Right cardiac atrium (tissue), 5 donors: ENCODE measurements at regions not wholly inside any gene's neighbourhood (a gene's known extent, or its start where the extent isn't known, plus 50 kb on each side); places are given as distances from the start of the nearest gene placed in this dataset.
"Not testable (repeated sequence)": the region's sequence is repeated elsewhere in the genome, so short reads cannot be mapped to it uniquely, and the experiment has no call there.

Experiments
- ATAC-seq, 2 donors: fragments of 200-7000 bp; cut with Tn5 transposase; one replicate each; pipeline versions ENCODE4 v1.8.0 to v1.9.1; 2020; ENCODE audit warnings: moderate library complexity in 2 of 2, mild to moderate bottlenecking in 1 of 2
- DNase-seq, 3 donors: peaks; one replicate each; pipeline ENCODE4 v3.0.0-alpha.2; 2020
- H3K27ac ChIP-seq: one replicate; pipeline ENCODE4 v1.5.1; 2013; ENCODE audit warnings: mild to moderate bottlenecking, low read length, control low read depth, moderate library complexity
- H3K27me3 ChIP-seq: one replicate; pipeline ENCODE4 v1.6.1; 2013; ENCODE audit not compliant: control insufficient read depth, insufficient read depth
- H3K4me1 ChIP-seq: one replicate; pipeline ENCODE4 v1.6.1; 2013; ENCODE audit warnings: low read length; ENCODE audit not compliant: control insufficient read depth, insufficient read depth
- H3K4me3 ChIP-seq: one replicate; pipeline ENCODE4 v1.5.1; 2013; ENCODE audit warnings: low read length, control low read depth
- H3K9me3 ChIP-seq: one replicate; pipeline ENCODE4 v1.6.1; 2013; ENCODE audit warnings: low read length; ENCODE audit not compliant: control insufficient read depth
- WGBS: extraction: QIAGEN DNeasy Blood & Tissue Kit; methylation state at CpG from one replicate; pipeline ENCODE4 v1.1.7; 2013; 5-methylcytosine and 5-hydroxymethylcytosine counted together
- intact Hi-C, 4 donors: fragments of 100-400 bp; cut with DNase I; formaldehyde crosslinking; loops; one replicate each; pipeline versions ENCODE4 v1.11.0 to v1.14.0; 2022 to 2023
- donor health status: healthy with polysubstance abuse.
- donor health status: DM: no; HTN: yes; CAD: no.
- donor health status: DM: no; HTN: no; CAD: no.
- donor health status: DM: no; HTN: yes; CAD: no; lungs with severe emphysema.
- donor health status: DM: yes; HTN: yes; CAD: no.

GRCh38 chr2:155895016-155895415, 437.5 kb downstream of the NR4A2 start:
- 11% methylated on average over 1 of the region's 1 CpG for WGBS

DNA sequence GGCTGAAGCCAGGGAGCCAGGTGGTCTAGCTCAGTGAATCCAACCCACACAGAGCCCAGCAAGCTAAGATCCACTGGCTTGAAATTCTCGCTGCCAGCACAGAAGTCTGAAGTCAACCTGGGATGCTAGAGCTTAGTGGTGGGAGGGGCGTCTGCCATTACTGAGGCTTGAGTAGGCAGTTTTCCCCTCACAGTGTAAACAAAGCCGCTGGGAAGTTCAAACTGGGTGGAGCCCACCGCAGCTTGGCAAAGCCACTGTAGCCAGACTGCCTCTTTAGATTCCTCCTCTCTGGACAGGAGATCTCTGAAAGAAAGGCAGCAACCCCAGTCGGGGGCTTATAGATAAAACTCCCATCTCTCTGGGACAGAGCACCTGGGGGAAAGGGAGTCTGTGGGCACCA, 452.1 kb downstream of the NR4A2 start:
- peak in 1 of 3 donors; percentile 15 for DNase-seq
- ATAC-seq, H3K27ac ChIP-seq, H3K4me3 ChIP-seq, intact Hi-C loops, H3K4me1 ChIP-seq, H3K27me3 ChIP-seq, H3K9me3 ChIP-seq: not testable (repeated sequence)
- WGBS, result 66% methylated on average over 5 of the region's 5 CpGs

More at GRCh38 chr2:155895016-155895415, 437.5 kb downstream of the NR4A2 start:
- Histone ChIP-seq H3K9me3 (no peaks in the 10 kb centered on the region), H3K4me3 (no peak overlapping the region), H3K27me3 (no peaks in the 10 kb centered on the region), H3K27ac (no peak overlapping the region), H3K4me1 (no peaks in the 10 kb centered on the region)
- DNase-seq, result no peak
- ATAC-seq, result no peak
- intact Hi-C loops, result no loop called here

DNA sequence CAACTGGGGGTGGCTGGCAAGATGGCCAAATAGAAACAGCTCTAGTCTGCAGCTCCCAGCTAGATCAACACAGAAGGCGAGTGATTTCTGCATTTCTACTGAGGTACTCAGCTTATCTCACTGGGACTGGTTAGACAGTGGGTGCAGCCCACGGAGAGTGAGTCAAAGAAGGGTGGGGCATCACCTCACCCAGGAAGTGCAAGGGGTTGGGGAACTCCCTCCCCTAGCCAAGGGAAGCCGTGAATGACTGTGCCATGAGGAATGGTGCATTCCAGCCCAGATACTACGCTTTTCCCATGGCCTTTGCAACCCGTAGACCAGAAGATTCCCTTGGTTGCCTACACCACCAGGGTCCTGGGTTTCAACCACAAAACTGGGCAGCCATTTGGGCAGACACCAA, 452.6 kb downstream of the NR4A2 start:
- ATAC-seq, intact Hi-C loops, H3K27me3 ChIP-seq, H3K4me1 ChIP-seq, H3K27ac ChIP-seq, H3K4me3 ChIP-seq, DNase-seq, H3K9me3 ChIP-seq: not testable (repeated sequence)
- 71% methylated on average over 5 of the region's 5 CpGs for WGBS

DNA sequence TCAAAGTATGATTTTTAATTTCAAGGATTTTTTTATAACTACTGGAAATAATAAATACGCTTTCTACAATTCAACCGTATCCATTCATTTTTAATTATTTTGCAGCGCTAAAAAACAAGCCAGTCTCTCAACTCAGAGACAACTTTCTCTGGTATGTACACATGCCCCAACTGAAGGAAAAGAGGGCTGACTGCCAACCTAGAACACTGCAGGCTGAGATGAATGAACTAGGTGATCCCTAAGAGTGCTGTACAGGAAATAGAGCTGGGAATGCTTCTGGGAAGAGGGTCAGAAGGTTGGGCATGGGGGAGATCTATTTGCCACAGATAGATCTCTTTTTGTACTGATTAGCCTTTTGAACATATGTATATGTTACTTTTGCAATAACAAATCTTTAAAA, 460.1 kb downstream of the NR4A2 start:
- ATAC-seq (no peak), DNase-seq (no peak)
- 90% methylated on average over 3 of the region's 3 CpGs for WGBS
- intact Hi-C loops, result no loop called here
- Histone ChIP-seq H3K4me3 (no peak overlapping the region), H3K27ac (no peak overlapping the region), H3K9me3 (no peaks in the 10 kb centered on the region), H3K4me1 (no peaks in the 10 kb centered on the region), H3K27me3 (no peaks in the 10 kb centered on the region)

DNA sequence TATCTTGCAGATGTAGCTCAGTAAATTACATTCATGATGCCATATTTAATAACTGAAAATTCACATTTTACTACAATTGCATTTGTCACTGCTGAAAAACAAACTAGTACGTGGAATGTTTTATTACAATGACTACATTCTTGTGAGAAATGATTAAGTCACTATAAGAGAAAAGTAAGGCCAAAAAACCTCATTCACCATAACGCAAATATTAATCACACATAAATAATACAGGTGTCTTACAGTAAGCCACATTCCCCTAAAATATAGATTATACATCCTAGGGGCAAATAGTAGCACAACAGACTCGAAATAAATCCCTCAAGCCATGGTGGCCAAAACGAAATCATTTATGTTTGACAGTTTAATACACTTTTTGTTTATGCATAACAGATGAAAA, 460.6 kb downstream of the NR4A2 start:
- intact Hi-C loops, result no loop called here
- 69% methylated on average over 4 of the region's 4 CpGs for WGBS
- H3K27ac ChIP-seq, result no peak overlapping the region
- no peak overlapping the region for H3K4me3 ChIP-seq
- H3K4me1 ChIP-seq, result no peaks in the 10 kb centered on the region
- DNase-seq (no peak), ATAC-seq (no peak)
- no peaks in the 10 kb centered on the region for H3K27me3 ChIP-seq
- no peaks in the 10 kb centered on the region for H3K9me3 ChIP-seq

DNA sequence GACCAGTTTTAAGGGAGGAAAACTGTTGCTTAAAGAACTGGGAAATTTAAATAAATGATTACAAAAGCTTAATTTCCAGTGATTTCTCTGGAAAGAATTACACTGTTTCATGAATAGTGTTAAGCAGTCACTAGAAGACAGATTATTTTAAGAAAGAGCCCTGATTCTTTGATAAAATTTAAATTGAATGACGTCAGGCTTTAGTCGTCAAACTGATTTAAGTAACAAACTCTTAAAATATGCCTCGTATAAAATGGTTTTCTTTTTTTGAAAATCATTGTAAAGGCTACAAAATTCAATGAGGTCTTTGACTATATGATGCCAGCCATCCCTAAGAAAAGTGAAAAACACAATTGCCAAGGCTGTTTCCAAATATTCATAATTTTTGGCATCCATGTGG, 465.0 kb downstream of the NR4A2 start:
- 54% methylated on average over 3 of the region's 3 CpGs for WGBS
- DNase-seq (no peak), ATAC-seq (no peak)
- no peaks in the 10 kb centered on the region for H3K27me3 ChIP-seq
- H3K4me3 ChIP-seq, result no peak overlapping the region
- no peak overlapping the region for H3K27ac ChIP-seq
- no peaks in the 10 kb centered on the region for H3K9me3 ChIP-seq
- intact Hi-C loops, result no loop called here
- no peaks in the 10 kb centered on the region for H3K4me1 ChIP-seq

DNA sequence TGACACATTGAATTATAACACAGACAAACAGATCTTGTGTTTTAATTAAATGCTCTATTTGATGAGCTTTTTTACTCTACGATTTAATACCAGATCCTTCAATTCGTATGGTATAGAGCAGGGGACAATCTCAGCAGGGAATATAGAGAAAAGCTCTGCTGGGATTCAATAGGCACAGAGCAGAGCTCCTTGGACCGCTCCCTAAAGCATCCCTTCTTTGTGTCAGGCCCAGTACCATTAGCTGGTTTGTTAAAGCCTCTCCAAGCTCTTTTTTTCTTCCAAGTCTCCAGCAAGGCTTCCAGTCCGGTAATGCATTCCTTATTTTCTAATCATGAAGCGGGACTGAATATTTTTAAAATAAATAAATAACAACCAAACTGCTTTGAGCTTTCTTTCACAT, 466.0 kb downstream of the NR4A2 start:
- Histone ChIP-seq H3K4me3 (no peak overlapping the region), H3K27ac (no peak overlapping the region), H3K27me3 (no peaks in the 10 kb centered on the region), H3K4me1 (no peaks in the 10 kb centered on the region), H3K9me3 (no peaks in the 10 kb centered on the region)
- intact Hi-C loops, result no loop called here
- no peak for DNase-seq
- no peak for ATAC-seq
- 78% methylated on average over 5 of the region's 5 CpGs for WGBS

DNA sequence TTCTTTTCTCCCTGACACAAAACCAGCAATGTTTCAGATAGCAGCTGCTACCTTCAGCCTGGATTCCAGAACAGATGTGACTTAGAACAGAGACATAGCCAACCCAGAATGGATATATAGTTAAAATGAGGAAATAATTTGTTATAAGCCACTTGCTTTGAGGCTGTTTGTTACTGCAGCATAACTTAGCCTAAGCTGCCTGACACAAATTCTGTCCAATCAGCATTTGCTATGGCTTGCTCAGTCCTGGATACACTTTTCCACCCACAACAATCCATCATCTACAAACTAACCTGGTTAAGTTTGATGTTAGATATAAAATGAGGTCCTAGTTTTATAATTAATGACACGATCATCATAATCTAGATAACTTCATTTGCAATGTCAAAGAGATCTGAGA, 480.4 kb downstream of the NR4A2 start:
- no peak for DNase-seq
- no peaks in the 10 kb centered on the region for H3K4me1 ChIP-seq
- intact Hi-C loops, result no loop called here
- no peak overlapping the region for H3K27ac ChIP-seq
- no peaks in the 10 kb centered on the region for H3K9me3 ChIP-seq
- ATAC-seq, result no peak
- WGBS, result 79% methylated on average over 1 of the region's 1 CpG
- H3K27me3 ChIP-seq, result no peaks in the 10 kb centered on the region
- H3K4me3 ChIP-seq, result no peak overlapping the region

DNA sequence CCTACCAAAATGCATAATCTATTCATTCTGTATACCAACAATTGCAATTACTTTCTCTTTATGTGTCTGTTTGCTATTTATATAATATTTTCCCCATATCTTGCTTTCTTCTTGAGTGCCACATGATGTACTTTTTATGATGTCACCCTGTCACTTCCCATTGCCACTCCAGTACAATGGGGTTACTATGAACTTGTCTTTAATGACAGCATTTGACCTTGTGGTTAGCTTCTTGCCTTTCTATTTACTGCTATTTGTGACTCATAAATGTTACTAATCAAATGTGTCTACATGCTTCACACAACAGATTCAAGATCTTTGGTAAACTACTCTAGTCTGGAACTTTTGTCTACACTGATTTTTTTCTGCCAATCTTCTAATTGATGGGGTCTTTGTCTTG, 486.3 kb downstream of the NR4A2 start:
- ATAC-seq (no peak), DNase-seq (no peak)
- Histone ChIP-seq H3K27me3 (no peaks in the 10 kb centered on the region), H3K4me1 (no peaks in the 10 kb centered on the region), H3K9me3 (no peaks in the 10 kb centered on the region), H3K27ac (no peak overlapping the region), H3K4me3 (no peak overlapping the region)
- intact Hi-C loops, result no loop called here

DNA sequence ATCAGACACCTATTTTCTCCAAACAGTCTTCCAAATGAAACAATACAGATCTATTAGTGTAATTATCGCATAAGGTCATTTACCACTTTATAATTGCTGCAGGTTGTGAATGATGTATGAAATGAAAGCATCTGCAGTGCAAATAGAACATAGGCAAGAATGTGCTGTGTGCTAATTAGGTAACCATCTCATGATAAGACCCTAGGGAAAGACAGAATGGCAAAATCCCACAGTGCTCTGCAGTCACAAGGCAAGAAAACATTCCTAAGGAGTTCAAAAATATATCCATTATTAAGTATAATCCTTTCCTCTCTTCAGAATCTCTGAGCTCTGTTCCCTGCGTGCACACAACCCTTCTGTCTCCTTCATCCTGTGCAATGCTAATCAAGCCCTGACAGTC, 488.1 kb downstream of the NR4A2 start:
- Histone ChIP-seq H3K9me3 (no peaks in the 10 kb centered on the region), H3K4me1 (no peaks in the 10 kb centered on the region), H3K27me3 (no peaks in the 10 kb centered on the region), H3K4me3 (no peak overlapping the region), H3K27ac (no peak overlapping the region)
- DNase-seq, result no peak
- 81% methylated on average over 2 of the region's 2 CpGs for WGBS
- intact Hi-C loops, result no loop called here
- ATAC-seq, result no peak

DNA sequence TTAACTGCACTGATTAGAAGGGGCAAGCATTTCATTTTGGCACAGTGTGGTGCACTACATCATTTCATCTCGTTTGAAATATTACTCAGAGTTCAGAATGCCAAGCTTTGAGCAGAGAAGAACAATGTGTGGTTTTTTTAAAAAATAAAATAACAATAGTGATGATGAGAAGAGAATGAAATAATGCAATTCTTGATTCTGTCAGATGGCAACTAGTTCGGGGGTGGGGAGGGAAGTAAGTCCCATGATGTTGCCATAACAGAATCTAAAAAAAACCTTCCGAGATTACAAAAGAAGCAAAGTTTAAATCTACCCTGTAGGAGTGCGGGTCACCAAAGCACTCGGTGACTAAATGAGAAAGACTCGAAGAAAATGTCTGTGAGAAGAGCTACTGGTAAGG, 490.4 kb downstream of the NR4A2 start:
- no peak for DNase-seq
- Histone ChIP-seq H3K9me3 (no peaks in the 10 kb centered on the region), H3K4me3 (no peak overlapping the region), H3K27ac (no peak overlapping the region), H3K27me3 (no peaks in the 10 kb centered on the region), H3K4me1 (no peaks in the 10 kb centered on the region)
- WGBS, result 41% methylated on average over 6 of the region's 6 CpGs
- intact Hi-C loops, result no loop called here
- no peak for ATAC-seq

- Histone ChIP-seq H3K27ac (no peak overlapping the region), H3K27me3 (no peaks in the 10 kb centered on the region), H3K4me1 (no peaks in the 10 kb centered on the region), H3K9me3 (no peaks in the 10 kb centered on the region), H3K4me3 (no peak overlapping the region)
- DNase-seq, result no peak
- 27% methylated on average over 3 of the region's 3 CpGs for WGBS
- intact Hi-C loops, result no loop called here
- ATAC-seq, result no peak
These were observed 491.1 kb downstream of the NR4A2 start for GRCh38 chr2:155841442-155841841.
